HK-2 (cell line): ENCODE measurements at regions not wholly inside any gene's neighbourhood (a gene's known extent, or its start where the extent isn't known, plus 50 kb on each side); places are given as distances from the start of the nearest gene placed in this dataset.

Source experiments
- DNase-seq: peaks from one replicate; pipeline ENCODE4 v3.0.0-alpha.2; 2018; ENCODE audit not compliant: unreplicated experiment

- no peak for DNase-seq
Observed at GRCh38 chr5:167578977-167579692, 712.3 kb upstream of the WWC1 start.

- DNase-seq = no peak
Observed at GRCh38 chr5:167579693-167580055, 711.8 kb upstream of the WWC1 start.

DNA sequence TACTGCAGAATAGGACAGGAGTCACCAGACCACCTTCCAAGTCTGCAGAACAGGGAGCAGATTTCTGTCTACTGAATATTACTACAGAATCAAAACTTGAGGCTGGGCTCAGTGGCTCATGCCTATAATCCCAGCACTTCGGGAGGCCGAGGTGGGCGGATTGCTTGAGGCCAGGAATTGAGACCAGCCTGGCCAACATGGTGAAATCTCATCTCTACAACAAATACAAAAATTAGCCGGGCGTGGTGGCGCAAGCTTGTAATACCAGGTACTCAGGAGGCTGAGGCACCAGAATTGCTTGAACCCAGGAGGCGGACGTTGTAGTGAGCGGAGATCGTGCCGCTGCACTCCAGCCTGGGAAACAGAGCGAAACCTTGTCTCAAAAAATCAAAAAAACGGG is 710.8 kb upstream of the WWC1 start:
- no peak for DNase-seq

DNA sequence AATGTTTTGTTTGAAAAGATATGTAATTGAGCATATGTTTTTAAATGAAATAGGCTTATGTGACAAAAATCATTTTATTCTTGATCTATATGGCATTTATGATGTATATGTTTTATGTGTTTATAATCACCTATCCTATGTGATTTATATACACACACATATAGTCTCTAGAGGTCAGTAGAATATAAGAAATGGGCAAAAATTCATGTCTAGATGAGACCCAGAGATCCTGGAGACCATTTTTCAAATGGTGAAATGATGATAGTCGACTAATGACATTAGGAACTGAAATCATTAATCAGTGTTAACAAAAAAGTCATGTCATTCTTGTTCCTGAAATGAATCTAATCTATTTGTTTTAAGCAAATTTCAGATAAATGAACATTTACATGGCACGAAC is 709.2 kb upstream of the WWC1 start:
- no peak for DNase-seq

GRCh38 chr5:167582886-167583285 is 708.6 kb upstream of the WWC1 start:
- no peak for DNase-seq

- no peak for DNase-seq
Observed at GRCh38 chr5:167585184-167585583, 706.3 kb upstream of the WWC1 start.

GRCh38 chr5:167587772-167588437 is 703.5 kb upstream of the WWC1 start:
- DNase-seq = peak; percentile 5

- no peak for DNase-seq
Observed at GRCh38 chr5:167592114-167592513, 699.3 kb upstream of the WWC1 start.

DNA sequence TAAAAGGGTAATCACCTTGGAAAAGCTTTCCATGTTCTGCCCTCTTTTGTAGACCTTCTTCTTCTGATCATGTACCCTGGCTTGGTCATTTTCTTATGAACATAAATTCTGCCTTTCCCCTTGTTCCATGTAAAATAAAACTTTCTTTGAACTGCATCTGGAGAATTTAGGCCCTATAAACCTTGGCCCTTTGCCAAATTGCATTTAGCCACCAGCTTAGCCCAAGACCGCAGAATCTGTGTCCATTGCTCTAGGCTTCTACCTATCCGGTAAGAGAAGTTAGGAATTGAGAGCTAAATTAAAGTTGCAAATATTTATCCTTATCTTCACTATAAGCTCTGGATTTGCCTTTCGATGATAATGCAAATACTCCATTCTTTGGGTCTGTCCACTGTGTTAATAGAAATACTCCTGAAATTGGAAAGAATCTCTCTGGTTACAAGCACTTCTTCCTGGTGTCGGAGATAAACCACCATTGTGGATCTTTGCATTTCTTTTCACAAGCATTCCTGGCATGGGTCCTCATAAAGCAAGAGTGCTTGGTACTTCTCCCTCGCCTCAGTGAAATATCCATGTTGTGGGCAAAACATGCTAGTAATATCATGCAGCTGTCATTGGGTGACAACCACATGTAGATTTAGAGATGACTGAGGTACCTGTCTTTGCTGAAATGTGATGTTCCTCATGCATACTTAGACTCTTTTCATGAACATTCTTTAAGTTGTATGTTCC is 698.0 kb upstream of the WWC1 start:
- no peak for DNase-seq

GRCh38 chr5:167594061-167594435 is 697.4 kb upstream of the WWC1 start:
- no peak for DNase-seq

- no peak for DNase-seq
Observed at GRCh38 chr5:167594750-167595149, 696.7 kb upstream of the WWC1 start.

DNA sequence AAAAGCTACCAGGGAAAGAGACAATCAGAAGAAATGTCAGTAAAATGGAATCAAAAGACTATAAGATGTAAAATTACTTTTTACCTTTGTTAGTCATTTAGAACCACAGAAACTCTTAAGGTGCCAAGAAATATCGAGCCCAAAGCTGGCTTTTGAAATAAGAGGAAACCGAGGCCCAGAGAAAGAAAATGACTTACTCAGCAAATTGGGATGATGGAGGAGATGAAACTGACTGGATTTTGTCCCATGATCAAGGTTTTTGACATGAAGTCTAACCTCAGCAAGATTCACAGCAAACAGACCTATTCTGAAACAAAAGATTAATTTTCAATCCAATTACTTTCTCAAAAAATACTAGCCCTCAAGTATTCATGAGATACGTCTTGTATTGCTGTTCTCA is 696.2 kb upstream of the WWC1 start:
- DNase-seq = no peak

DNA sequence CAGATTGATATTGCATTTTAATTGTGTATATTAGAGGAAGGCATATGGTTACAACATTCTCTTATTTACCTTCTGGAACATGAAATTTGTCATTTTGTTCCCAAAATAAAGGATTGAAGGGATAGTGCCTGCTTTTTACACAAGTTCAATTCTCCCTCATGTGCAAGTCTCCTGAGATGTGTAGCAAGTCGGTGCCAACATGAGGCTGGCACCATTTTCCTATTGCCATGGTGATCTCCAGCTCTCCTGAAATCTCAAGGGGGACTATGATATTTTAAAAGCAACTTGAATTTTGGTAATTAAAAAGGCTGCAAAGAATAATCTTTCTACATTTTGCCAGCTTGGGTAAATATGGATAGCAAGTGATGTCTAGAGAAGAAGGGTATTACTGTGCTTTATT is 693.3 kb upstream of the WWC1 start:
- DNase-seq = no peak

DNA sequence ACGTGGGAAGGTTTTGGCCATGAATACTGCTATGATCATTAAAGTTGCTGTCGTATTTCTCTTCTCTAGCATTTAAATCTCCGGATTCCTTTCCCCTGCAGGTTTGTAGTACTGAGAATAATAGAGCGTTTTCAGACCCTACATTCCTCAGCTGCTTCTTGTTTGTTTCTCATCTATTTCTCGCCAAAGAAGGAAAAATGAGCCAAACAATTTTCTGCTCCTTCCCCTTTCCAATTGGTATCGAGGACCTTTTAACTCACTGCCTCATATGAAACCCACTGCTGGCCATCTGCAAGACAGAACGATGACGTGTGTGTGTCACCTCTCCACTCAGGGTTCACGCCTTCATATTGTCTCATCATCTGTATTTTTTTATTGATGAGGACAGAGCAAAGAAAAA is 689.4 kb upstream of the WWC1 start:
- DNase-seq = no peak

DNA sequence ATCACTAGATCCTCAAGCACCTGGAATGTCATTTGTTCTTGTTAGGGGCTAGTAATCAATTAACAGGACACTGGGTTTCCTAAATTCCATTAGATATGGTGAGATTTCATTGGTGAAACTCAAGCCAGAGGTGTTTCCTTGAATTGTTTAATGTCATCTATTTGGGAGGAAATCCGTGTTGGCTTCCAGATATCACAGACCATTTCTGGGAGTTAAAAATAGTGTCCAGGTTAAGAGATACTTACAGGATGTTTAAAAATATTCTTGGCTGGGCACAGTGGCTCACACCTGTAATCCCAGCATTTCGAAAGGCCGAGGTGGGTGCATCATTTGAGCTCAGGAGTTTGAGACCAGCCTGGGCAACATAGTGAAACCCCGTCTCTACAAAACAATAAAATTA is 688.3 kb upstream of the WWC1 start:
- DNase-seq = no peak

DNA sequence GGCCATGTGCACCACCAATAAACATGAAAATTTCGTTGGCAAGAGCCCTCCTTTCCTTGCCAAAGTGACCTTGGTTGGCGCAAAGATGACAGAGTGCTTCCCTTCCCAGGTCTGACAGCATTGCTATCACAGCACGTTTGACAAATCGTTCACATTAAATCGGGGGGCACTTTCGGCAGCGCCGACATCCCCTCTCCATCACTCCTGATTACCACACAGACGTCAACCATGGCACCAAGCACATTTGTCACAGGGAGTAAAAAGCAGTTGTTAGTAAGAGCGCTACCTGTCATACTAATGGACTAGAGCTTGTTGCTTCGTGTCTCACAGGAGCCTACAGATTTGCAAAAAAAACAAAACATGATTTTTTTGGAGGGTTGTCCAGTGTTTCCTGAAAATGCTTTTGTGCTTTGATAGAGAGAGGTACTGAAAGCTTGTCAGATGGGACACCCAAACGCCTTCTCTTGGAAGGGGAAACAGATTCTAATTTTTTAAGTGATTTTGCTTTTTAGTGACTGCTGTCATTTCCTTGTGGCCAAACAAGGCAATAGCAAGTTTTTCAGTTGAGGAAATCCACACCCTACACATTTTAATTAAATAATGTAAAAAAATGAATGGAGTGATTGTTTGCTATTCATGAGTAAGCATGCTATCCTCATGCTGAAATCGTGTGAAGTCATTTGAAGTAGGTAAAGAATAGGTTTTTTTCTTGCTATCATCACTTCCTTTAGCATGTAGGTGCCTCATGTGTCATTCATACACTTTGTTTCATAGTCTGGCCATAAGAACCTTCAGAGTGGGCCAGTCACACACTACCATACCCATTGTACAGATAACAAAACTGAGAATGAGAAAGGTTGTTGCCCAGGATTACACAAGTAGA is 682.8 kb upstream of the WWC1 start:
- no peak for DNase-seq

GRCh38 chr5:167614294-167615021 is 677.0 kb upstream of the WWC1 start:
- no peak for DNase-seq

- DNase-seq = no peak
Observed at GRCh38 chr5:167616043-167616890, 675.2 kb upstream of the WWC1 start.

- DNase-seq = no peak
Observed at GRCh38 chr5:167623354-167623753, 668.1 kb upstream of the WWC1 start.

GRCh38 chr5:167624053-167624452 is 667.4 kb upstream of the WWC1 start:
- no peak for DNase-seq
